Panc1 (cell line): ENCODE measurements at regions not wholly inside any gene's neighbourhood (a gene's known extent, or its start where the extent isn't known, plus 50 kb on each side); places are given as distances from the start of the nearest gene placed in this dataset.

Source experiments
- ATAC-seq: fragments of 200-7000 bp; cut with Tn5 transposase; 2 replicates; pipeline ENCODE4 v1.9.1; 2020; ENCODE audit warnings: mild to moderate bottlenecking, moderate library complexity
- BruUV-seq: library from RNA; stranded (reverse); fragments of 400-500 nt; replicated peaks from 2 replicates; lab custom pipeline; 2021; lab: Mats Ljungman, UMichigan
- CTCF ChIA-PET: fragments of 300-600 bp; sonication (Branson Sonifier 250); formaldehyde crosslinking; loops from one replicate; lab custom pipeline; 2022; ENCODE audit warnings: antibody characterized with exemption; lab: Charles Lee
- POLR2A ChIA-PET: fragments of 300-600 bp; sonication (Branson Sonifier 250); formaldehyde crosslinking; loops from one replicate; lab custom pipeline; 2022; ENCODE audit warnings: antibody characterized with exemption; lab: Charles Lee
- DNase-seq: peaks from one replicate; pipeline ENCODE4 v3.0.0-alpha.2; 2010; ENCODE audit warnings: low read depth, low spot score
- H3K27ac ChIP-seq: 2 replicates; pipeline ENCODE4 v1.5.1; 2011; ENCODE audit warnings: mild to moderate bottlenecking, low read length, inconsistent platforms
- H3K27me3 ChIP-seq: fragments of 200-500 bp; sonication (Bioruptor generic); 2 replicates; pipeline ENCODE4 v1.6.0; 2014; ENCODE audit warnings: low read length, inconsistent platforms; ENCODE audit not compliant: control insufficient read depth, insufficient read depth
- H3K36me3 ChIP-seq: fragments of 200-500 bp; sonication (Bioruptor generic); 2 replicates; pipeline ENCODE4 v1.5.1; 2014; ENCODE audit warnings: inconsistent platforms, mild to moderate bottlenecking, low read length, moderate library complexity; ENCODE audit not compliant: control insufficient read depth, insufficient read depth
- H3K4me1 ChIP-seq: 2 replicates; pipeline ENCODE4 v1.5.1; 2011; ENCODE audit warnings: inconsistent platforms, mild to moderate bottlenecking, low read length, moderate library complexity; ENCODE audit not compliant: control insufficient read depth, insufficient read depth
- H3K4me3 ChIP-seq, 2 experiments: 2 replicates each; pipeline ENCODE4 v1.5.1; 2011 to 2012; ENCODE audit warnings: low read depth in 2 of 2, low read length in 2 of 2, mild to moderate bottlenecking in 2 of 2, inconsistent platforms in 1 of 2, moderate library complexity in 1 of 2
- H3K9me3 ChIP-seq: fragments of 200-500 bp; sonication (Bioruptor generic); 2 replicates; pipeline ENCODE4 v1.5.1; 2014; ENCODE audit warnings: low read depth, mild to moderate bottlenecking, inconsistent platforms, low read length, moderate library complexity; ENCODE audit not compliant: control insufficient read depth, insufficient read depth
- CTCF ChIP-seq: fragments of 450-650 bp; IDR thresholded peaks from 2 replicates; pipeline ENCODE4 v1.5.1; 2017; ENCODE audit warnings: mild to moderate bottlenecking
- POLR2AphosphoS5 ChIP-seq: IDR thresholded peaks from 2 replicates; pipeline ENCODE4 v1.6.1; 2012; ENCODE audit warnings: mild to moderate bottlenecking, low read depth, low read length, moderate library complexity
- SIN3A ChIP-seq: IDR thresholded peaks from 2 replicates; pipeline ENCODE4 v1.6.1; 2012; ENCODE audit warnings: low read depth, mild to moderate bottlenecking, low read length, moderate library complexity, borderline replicate concordance; ENCODE audit not compliant: insufficient read depth
- TCF7L2 ChIP-seq: IDR thresholded peaks from 2 replicates; pipeline ENCODE4 v1.6.1; 2011; ENCODE audit warnings: mild to moderate bottlenecking, low read depth, low read length, inconsistent platforms
- in situ Hi-C: cut with HindIII; loops from 2 replicates; pipeline ENCODE4 v1.10.0; 2016; ENCODE audit warnings: low sequenced_read_pairs, low pct_unique_long_range_greater_than_20kb
- intact Hi-C: fragments of 100-400 bp; cut with micrococcal nuclease; formaldehyde crosslinking; loops from one replicate; pipeline ENCODE4 v1.10.0; 2022; ENCODE audit not compliant: unreplicated experiment
- TF ChIP-seq, protein P1 (sequence below), 2 experiments: IDR thresholded peaks; 2 replicates each; pipeline ENCODE4 v1.6.1; 2011 to 2012; ENCODE audit warnings: low read depth in 2 of 2, control low read depth in 1 of 2, low read length in 1 of 2, mild to moderate bottlenecking in 1 of 2, moderate library complexity in 1 of 2; ENCODE audit not compliant: insufficient read depth in 1 of 2

DNA sequence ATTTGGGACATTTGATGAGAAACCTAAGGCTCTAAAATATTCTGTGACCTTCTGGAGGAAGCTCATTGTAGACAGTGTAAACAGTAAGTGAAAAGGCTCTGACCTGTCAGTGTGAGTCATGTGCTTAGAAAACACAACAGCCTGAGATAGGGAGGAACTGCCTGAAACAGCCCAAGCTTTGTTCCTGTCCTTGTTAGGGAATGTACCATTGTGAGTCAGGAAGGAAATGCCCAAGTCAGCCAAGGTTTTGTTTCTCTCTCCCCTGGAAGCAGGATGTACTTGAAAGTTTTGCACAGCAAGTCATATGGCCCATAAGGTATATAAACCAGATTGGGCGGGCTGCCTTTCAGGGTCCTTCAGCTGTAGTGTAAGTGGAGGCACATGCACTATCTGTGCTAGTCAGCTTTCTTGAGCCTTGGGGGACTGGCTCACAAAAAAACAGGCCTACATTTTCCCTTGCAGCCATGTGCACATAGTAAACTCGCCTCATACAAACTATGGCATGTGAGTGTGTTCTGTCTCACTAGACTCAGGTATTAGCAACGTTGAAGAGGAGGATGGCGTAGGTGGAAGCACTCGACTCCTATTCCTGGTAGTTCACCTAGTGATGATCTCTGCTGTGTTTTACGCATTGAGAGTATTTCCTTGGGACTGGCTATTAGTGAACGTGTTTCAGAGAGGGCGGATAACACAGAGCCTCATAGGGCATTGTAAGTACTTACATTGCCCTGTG, 141.2 kb upstream of the KLHL1 start:
- Histone ChIP-seq H3K27me3 (no peaks in the 10 kb centered on the region), H3K4me1 (no peaks in the 10 kb centered on the region), H3K4me3 (no peak overlapping the region), H3K36me3 (no peaks in the 10 kb centered on the region), H3K9me3 (no peaks in the 10 kb centered on the region), H3K27ac (no peak overlapping the region)
- BruUV-seq: no TSS peak
- ATAC-seq (peak; percentile 95), DNase-seq (peak; percentile 27)
- TF ChIP-seq CTCF (no peak), TCF7L2 (no peak), SIN3A (no peak), POLR2AphosphoS5 (no peak)
- TF ChIP-seq, protein P1, sequence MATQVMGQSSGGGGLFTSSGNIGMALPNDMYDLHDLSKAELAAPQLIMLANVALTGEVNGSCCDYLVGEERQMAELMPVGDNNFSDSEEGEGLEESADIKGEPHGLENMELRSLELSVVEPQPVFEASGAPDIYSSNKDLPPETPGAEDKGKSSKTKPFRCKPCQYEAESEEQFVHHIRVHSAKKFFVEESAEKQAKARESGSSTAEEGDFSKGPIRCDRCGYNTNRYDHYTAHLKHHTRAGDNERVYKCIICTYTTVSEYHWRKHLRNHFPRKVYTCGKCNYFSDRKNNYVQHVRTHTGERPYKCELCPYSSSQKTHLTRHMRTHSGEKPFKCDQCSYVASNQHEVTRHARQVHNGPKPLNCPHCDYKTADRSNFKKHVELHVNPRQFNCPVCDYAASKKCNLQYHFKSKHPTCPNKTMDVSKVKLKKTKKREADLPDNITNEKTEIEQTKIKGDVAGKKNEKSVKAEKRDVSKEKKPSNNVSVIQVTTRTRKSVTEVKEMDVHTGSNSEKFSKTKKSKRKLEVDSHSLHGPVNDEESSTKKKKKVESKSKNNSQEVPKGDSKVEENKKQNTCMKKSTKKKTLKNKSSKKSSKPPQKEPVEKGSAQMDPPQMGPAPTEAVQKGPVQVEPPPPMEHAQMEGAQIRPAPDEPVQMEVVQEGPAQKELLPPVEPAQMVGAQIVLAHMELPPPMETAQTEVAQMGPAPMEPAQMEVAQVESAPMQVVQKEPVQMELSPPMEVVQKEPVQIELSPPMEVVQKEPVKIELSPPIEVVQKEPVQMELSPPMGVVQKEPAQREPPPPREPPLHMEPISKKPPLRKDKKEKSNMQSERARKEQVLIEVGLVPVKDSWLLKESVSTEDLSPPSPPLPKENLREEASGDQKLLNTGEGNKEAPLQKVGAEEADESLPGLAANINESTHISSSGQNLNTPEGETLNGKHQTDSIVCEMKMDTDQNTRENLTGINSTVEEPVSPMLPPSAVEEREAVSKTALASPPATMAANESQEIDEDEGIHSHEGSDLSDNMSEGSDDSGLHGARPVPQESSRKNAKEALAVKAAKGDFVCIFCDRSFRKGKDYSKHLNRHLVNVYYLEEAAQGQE (IDR thresholded peaks at IDR 0.05; ENCODE audit: insufficient read depth in 1 of 2, low read depth in 2 of 2, low read length in 1 of 2): no peak
- POLR2A ChIA-PET: no interaction called here
- CTCF ChIA-PET: no interaction called here
- in situ Hi-C loops (no loop called here), intact Hi-C loops (no loop called here)

DNA sequence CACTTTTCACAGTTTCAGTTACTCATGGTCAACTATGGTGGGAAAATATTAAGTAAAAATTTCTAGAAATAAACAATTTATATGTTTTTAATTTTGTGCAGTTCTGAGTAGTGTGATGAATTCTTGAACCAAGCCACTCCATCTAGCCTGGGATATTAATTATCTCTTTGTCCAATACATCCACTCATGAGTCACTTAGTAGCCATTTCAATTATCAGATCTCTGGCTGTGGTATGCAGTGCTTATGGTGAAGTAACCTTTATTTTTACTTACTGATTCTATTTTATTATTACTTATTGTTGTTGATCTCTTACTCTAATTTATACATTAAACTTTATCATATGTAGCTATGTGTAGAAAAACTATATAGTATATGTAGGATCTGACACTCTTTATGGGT, 128.9 kb upstream of the KLHL1 start:
- Histone ChIP-seq H3K9me3 (no peaks in the 10 kb centered on the region), H3K27me3 (no peaks in the 10 kb centered on the region), H3K4me1 (no peaks in the 10 kb centered on the region), H3K27ac (no peak overlapping the region), H3K4me3 (no peak overlapping the region), H3K36me3 (no peaks in the 10 kb centered on the region)
- ChIA-PET POLR2A (no interaction called here), CTCF (no interaction called here)
- TF ChIP-seq, protein P1 (IDR thresholded peaks at IDR 0.05; ENCODE audit: insufficient read depth in 1 of 2, low read depth in 2 of 2, low read length in 1 of 2): no peak
- no peak for TF ChIP-seq CTCF
- ATAC-seq: no peak
- DNase-seq: no peak
- intact Hi-C loops: no loop called here
- in situ Hi-C loops: no loop called here
- BruUV-seq: no TSS peak
